RKO (cell line): ENCODE measurements at regions not wholly inside any gene's neighbourhood (a gene's known extent, or its start where the extent isn't known, plus 50 kb on each side); places are given as distances from the start of the nearest gene placed in this dataset.

ENCODE experiments used
- DNase-seq: peaks from one replicate; pipeline ENCODE4 v3.0.0-alpha.2; 2016; ENCODE audit warnings: low spot score

- DNase-seq = no peak
These were observed 217.2 kb upstream of the CADM1 start for GRCh38 chr11:115721296-115721995.

GRCh38 chr11:115720602-115721245, 216.5 kb upstream of the CADM1 start:
- DNase-seq = no peak

- no peak for DNase-seq
These were observed 214.7 kb upstream of the CADM1 start for GRCh38 chr11:115718945-115719344.

GRCh38 chr11:115718106-115718505, 213.9 kb upstream of the CADM1 start:
- DNase-seq = no peak

- DNase-seq = no peak
These were observed 212.7 kb upstream of the CADM1 start for GRCh38 chr11:115716601-115717529.

GRCh38 chr11:115716080-115716479, 211.9 kb upstream of the CADM1 start:
- DNase-seq = no peak

- no peak for DNase-seq
These were observed 211.1 kb upstream of the CADM1 start for GRCh38 chr11:115715251-115715770.

GRCh38 chr11:115712296-115712695, 208.1 kb upstream of the CADM1 start:
- no peak for DNase-seq

- DNase-seq = no peak
These were observed 206.8 kb upstream of the CADM1 start for GRCh38 chr11:115710980-115711379.

GRCh38 chr11:115710426-115710825, 206.2 kb upstream of the CADM1 start:
- DNase-seq = no peak

- DNase-seq = no peak
These were observed 205.1 kb upstream of the CADM1 start for GRCh38 chr11:115709297-115709696.

GRCh38 chr11:115707180-115707905, 203.1 kb upstream of the CADM1 start:
- no peak for DNase-seq

- DNase-seq = no peak
These were observed 202.5 kb upstream of the CADM1 start for GRCh38 chr11:115706626-115707135.

GRCh38 chr11:115705200-115705599, 201.0 kb upstream of the CADM1 start:
- no peak for DNase-seq

- DNase-seq = no peak
These were observed 197.0 kb upstream of the CADM1 start for GRCh38 chr11:115700981-115701875.

GRCh38 chr11:115700496-115700895, 196.3 kb upstream of the CADM1 start:
- no peak for DNase-seq

GRCh38 chr11:115699733-115700132, 195.5 kb upstream of the CADM1 start:
- no peak for DNase-seq

GRCh38 chr11:115699326-115699725, 195.1 kb upstream of the CADM1 start:
- no peak for DNase-seq

- DNase-seq = no peak
These were observed 194.0 kb upstream of the CADM1 start for GRCh38 chr11:115698243-115698642.

- no peak for DNase-seq
These were observed 192.3 kb upstream of the CADM1 start for GRCh38 chr11:115696563-115696962.
